Activated T-cell treated with anti-CD3 and anti-CD28 coated beads, Interleukin-2, amount 50 U/mL, for 24 hours (primary cell): ENCODE measurements at regions not wholly inside any gene's neighbourhood (a gene's known extent, or its start where the extent isn't known, plus 50 kb on each side); places are given as distances from the start of the nearest gene placed in this dataset.

Source experiments
- DNase-seq: peaks from one replicate; pipeline ENCODE4 v3.0.0-alpha.2; 2020
- H3K27ac Mint-ChIP-seq: 2 replicates; pipeline ENCODE4 v1.8.0; 2020; ENCODE audit warnings: mild to moderate bottlenecking, mixed read lengths
- H3K27me3 Mint-ChIP-seq: 2 replicates; pipeline ENCODE4 v1.8.0; 2020; ENCODE audit warnings: mixed read lengths
- H3K36me3 Mint-ChIP-seq: 2 replicates; pipeline ENCODE4 v1.8.0; 2020; ENCODE audit warnings: low read depth, mixed read lengths
- H3K4me1 Mint-ChIP-seq: 2 replicates; pipeline ENCODE4 v1.8.0; 2020; ENCODE audit warnings: low read depth, mixed read lengths
- H3K4me3 Mint-ChIP-seq: 2 replicates; pipeline ENCODE4 v1.8.0; 2020; ENCODE audit warnings: mild to moderate bottlenecking, moderate library complexity, mixed read lengths
- H3K9me3 Mint-ChIP-seq: 2 replicates; pipeline ENCODE4 v1.8.0; 2020; ENCODE audit warnings: mixed read lengths

- Mint-ChIP-seq H3K4me1 (no peaks in the 10 kb centered on the region), H3K4me3 (no peak overlapping the region), H3K27ac (no peak overlapping the region), H3K9me3 (peaks cover 15% of the 10 kb centered on the region), H3K27me3 (no peaks in the 10 kb centered on the region), H3K36me3 (no peaks in the 10 kb centered on the region)
- DNase-seq = no peak
Observed at GRCh38 chr1:188089015-188089414, 1260.3 kb downstream of the PLA2G4A start.

GRCh38 chr1:188089461-188089860, 1260.7 kb downstream of the PLA2G4A start:
- H3K9me3 Mint-ChIP-seq = peaks cover 15% of the 10 kb centered on the region
- no peak overlapping the region for H3K4me3 Mint-ChIP-seq
- H3K27ac Mint-ChIP-seq = no peak overlapping the region
- no peaks in the 10 kb centered on the region for H3K27me3 Mint-ChIP-seq
- DNase-seq = no peak
- no peaks in the 10 kb centered on the region for H3K36me3 Mint-ChIP-seq
- no peaks in the 10 kb centered on the region for H3K4me1 Mint-ChIP-seq

GRCh38 chr1:188096521-188096920, 1267.8 kb downstream of the PLA2G4A start:
- H3K27ac Mint-ChIP-seq = no peak overlapping the region
- peaks cover 9% of the 10 kb centered on the region for H3K9me3 Mint-ChIP-seq
- H3K36me3 Mint-ChIP-seq = no peaks in the 10 kb centered on the region
- H3K27me3 Mint-ChIP-seq = no peaks in the 10 kb centered on the region
- no peak overlapping the region for H3K4me3 Mint-ChIP-seq
- H3K4me1 Mint-ChIP-seq = no peaks in the 10 kb centered on the region
- DNase-seq = no peak

DNA sequence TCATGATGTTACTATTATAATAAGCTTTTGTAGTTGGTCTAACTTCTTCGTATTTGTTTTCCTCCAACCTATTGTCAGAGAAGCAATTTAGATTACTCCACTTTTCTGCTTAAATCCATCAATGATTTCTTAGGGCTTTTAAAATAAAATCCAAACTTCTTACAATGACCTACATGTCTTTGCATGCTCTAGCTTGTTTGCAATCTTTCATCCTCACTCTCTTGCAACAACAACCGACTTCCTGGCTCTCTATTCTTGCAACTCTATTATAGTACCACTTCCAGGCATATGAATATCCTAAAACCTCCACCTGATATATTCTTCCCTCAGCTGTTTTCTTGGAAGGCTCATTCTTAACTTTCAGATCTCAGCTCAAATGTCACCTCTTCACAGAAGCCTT, 1288.7 kb downstream of the PLA2G4A start:
- Mint-ChIP-seq H3K4me1 (no peaks in the 10 kb centered on the region), H3K27ac (no peak overlapping the region), H3K9me3 (peaks cover 2% of the 10 kb centered on the region), H3K27me3 (no peaks in the 10 kb centered on the region), H3K36me3 (no peaks in the 10 kb centered on the region), H3K4me3 (no peak overlapping the region)
- no peak for DNase-seq

DNA sequence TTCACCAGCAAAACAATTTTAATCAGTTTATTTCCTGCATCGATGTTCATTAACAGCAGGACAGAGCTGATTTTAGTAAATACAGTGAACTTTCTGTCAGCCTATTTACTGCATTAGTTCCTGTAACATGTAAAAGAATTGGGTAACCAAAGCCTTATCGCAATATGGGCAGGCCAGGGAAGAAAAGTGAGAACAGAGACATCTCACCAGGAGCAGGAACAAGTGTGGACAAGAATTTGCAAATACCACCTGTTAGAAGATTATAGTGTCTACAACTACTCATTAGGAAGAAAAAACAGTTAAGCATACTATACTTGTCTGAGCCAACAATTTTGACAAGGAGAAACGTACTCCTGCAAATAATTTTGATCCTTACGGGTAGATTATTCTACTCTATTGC, 1293.9 kb downstream of the PLA2G4A start:
- Mint-ChIP-seq H3K27ac (no peak overlapping the region), H3K27me3 (no peaks in the 10 kb centered on the region)

GRCh38 chr1:188127507-188127906, 1298.8 kb downstream of the PLA2G4A start:
- H3K4me3 Mint-ChIP-seq = no peak overlapping the region
- H3K9me3 Mint-ChIP-seq = peaks cover 8% of the 10 kb centered on the region
- no peaks in the 10 kb centered on the region for H3K27me3 Mint-ChIP-seq
- DNase-seq = no peak
- H3K36me3 Mint-ChIP-seq = no peaks in the 10 kb centered on the region
- H3K4me1 Mint-ChIP-seq = no peaks in the 10 kb centered on the region
- H3K27ac Mint-ChIP-seq = no peak overlapping the region

More for the DNA sequence above, 1293.9 kb downstream of the PLA2G4A start:
- Mint-ChIP-seq H3K9me3 (peaks cover 4% of the 10 kb centered on the region), H3K36me3 (no peaks in the 10 kb centered on the region), H3K4me3 (no peak overlapping the region), H3K4me1 (no peaks in the 10 kb centered on the region)
- DNase-seq = no peak

- peaks cover 9% of the 10 kb centered on the region for H3K9me3 Mint-ChIP-seq
- no peak for DNase-seq
- no peak overlapping the region for H3K27ac Mint-ChIP-seq
- no peaks in the 10 kb centered on the region for H3K36me3 Mint-ChIP-seq
- no peak overlapping the region for H3K4me3 Mint-ChIP-seq
- no peaks in the 10 kb centered on the region for H3K27me3 Mint-ChIP-seq
- no peaks in the 10 kb centered on the region for H3K4me1 Mint-ChIP-seq
Observed at GRCh38 chr1:188128761-188129160, 1300.0 kb downstream of the PLA2G4A start.

- Mint-ChIP-seq H3K36me3 (no peaks in the 10 kb centered on the region), H3K27ac (no peak overlapping the region), H3K9me3 (peaks cover 9% of the 10 kb centered on the region), H3K4me1 (no peaks in the 10 kb centered on the region), H3K27me3 (no peaks in the 10 kb centered on the region), H3K4me3 (no peak overlapping the region)
- no peak for DNase-seq
Observed at GRCh38 chr1:188129856-188130838, 1301.4 kb downstream of the PLA2G4A start.

GRCh38 chr1:188137221-188137620, 1308.5 kb downstream of the PLA2G4A start:
- H3K4me1 Mint-ChIP-seq = no peaks in the 10 kb centered on the region
- no peak for DNase-seq
- H3K27me3 Mint-ChIP-seq = no peaks in the 10 kb centered on the region
- H3K27ac Mint-ChIP-seq = no peak overlapping the region
- no peak overlapping the region for H3K4me3 Mint-ChIP-seq
- H3K9me3 Mint-ChIP-seq = peaks cover 7% of the 10 kb centered on the region
- H3K36me3 Mint-ChIP-seq = no peaks in the 10 kb centered on the region

- Mint-ChIP-seq H3K9me3 (peaks cover 9% of the 10 kb centered on the region), H3K36me3 (no peaks in the 10 kb centered on the region), H3K27ac (no peak overlapping the region), H3K4me3 (no peak overlapping the region), H3K27me3 (no peaks in the 10 kb centered on the region), H3K4me1 (no peaks in the 10 kb centered on the region)
- DNase-seq = no peak
Observed at GRCh38 chr1:188140958-188141357, 1312.2 kb downstream of the PLA2G4A start.

DNA sequence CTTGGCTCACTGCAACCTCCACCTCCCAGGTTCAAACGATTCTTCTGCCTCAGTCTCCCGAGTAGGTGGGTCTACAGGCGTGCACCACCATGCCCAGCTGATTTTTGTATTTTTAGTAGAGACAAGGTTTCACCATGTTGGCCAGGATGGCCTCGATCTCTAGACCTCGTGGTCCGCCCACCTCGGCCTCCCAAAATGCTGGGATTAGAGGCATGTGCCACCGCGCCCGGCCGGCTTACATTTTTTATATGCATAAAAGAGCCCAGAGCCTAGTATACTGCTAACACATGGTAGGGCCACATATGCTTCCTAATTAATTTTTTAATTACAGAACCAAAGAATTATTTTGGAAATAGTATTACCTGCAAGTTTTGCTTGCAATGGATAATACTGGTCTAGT, 1325.4 kb downstream of the PLA2G4A start:
- no peaks in the 10 kb centered on the region for H3K27me3 Mint-ChIP-seq
- no peaks in the 10 kb centered on the region for H3K4me1 Mint-ChIP-seq
- no peaks in the 10 kb centered on the region for H3K36me3 Mint-ChIP-seq
- H3K4me3 Mint-ChIP-seq = no peak overlapping the region
- H3K27ac Mint-ChIP-seq = no peak overlapping the region
- no peak for DNase-seq
- peaks cover 5% of the 10 kb centered on the region for H3K9me3 Mint-ChIP-seq

GRCh38 chr1:188154761-188155160, 1326.0 kb downstream of the PLA2G4A start:
- Mint-ChIP-seq H3K9me3 (peaks cover 5% of the 10 kb centered on the region), H3K4me1 (no peaks in the 10 kb centered on the region), H3K4me3 (no peak overlapping the region), H3K27me3 (no peaks in the 10 kb centered on the region), H3K36me3 (no peaks in the 10 kb centered on the region), H3K27ac (no peak overlapping the region)
- DNase-seq = no peak

- H3K36me3 Mint-ChIP-seq = no peaks in the 10 kb centered on the region
Observed at GRCh38 chr1:188155261-188155660, 1326.5 kb downstream of the PLA2G4A start.

GRCh38 chr1:188164459-188164858, 1335.7 kb downstream of the PLA2G4A start:
- H3K4me1 Mint-ChIP-seq = no peaks in the 10 kb centered on the region
- no peak overlapping the region for H3K27ac Mint-ChIP-seq
- DNase-seq = no peak
- no peak overlapping the region for H3K4me3 Mint-ChIP-seq
- no peaks in the 10 kb centered on the region for H3K27me3 Mint-ChIP-seq
- no peaks in the 10 kb centered on the region for H3K36me3 Mint-ChIP-seq
- peaks cover 12% of the 10 kb centered on the region for H3K9me3 Mint-ChIP-seq

More at GRCh38 chr1:188155261-188155660, 1326.5 kb downstream of the PLA2G4A start:
- H3K9me3 Mint-ChIP-seq = peaks cover 6% of the 10 kb centered on the region
- no peak for DNase-seq
- no peak overlapping the region for H3K4me3 Mint-ChIP-seq
- no peaks in the 10 kb centered on the region for H3K4me1 Mint-ChIP-seq
- no peak overlapping the region for H3K27ac Mint-ChIP-seq
- no peaks in the 10 kb centered on the region for H3K27me3 Mint-ChIP-seq

GRCh38 chr1:188166654-188167053, 1337.9 kb downstream of the PLA2G4A start:
- DNase-seq = no peak
- Mint-ChIP-seq H3K4me3 (no peak overlapping the region), H3K36me3 (no peaks in the 10 kb centered on the region), H3K27ac (no peak overlapping the region), H3K27me3 (no peaks in the 10 kb centered on the region), H3K9me3 (peaks cover 10% of the 10 kb centered on the region), H3K4me1 (no peaks in the 10 kb centered on the region)
